IPS-15b (cell line): ENCODE measurements at regions not wholly inside any gene's neighbourhood (a gene's known extent, or its start where the extent isn't known, plus 50 kb on each side); places are given as distances from the start of the nearest gene placed in this dataset.
"Not testable (repeated sequence)": the region's sequence is repeated elsewhere in the genome, so short reads cannot be mapped to it uniquely, and the experiment has no call there.

Experiments
- H3K27me3 ChIP-seq: one replicate; pipeline ENCODE4 v1.6.1; 2013; ENCODE audit warnings: low read length; ENCODE audit not compliant: control insufficient read depth, insufficient read depth
- H3K36me3 ChIP-seq: one replicate; pipeline ENCODE4 v1.6.1; 2013; ENCODE audit warnings: low read length; ENCODE audit not compliant: control insufficient read depth, insufficient read depth
- H3K4me1 ChIP-seq: one replicate; pipeline ENCODE4 v1.6.1; 2013; ENCODE audit warnings: mild to moderate bottlenecking, low read length; ENCODE audit not compliant: control insufficient read depth, insufficient read depth
- H3K4me3 ChIP-seq: one replicate; pipeline ENCODE4 v1.5.1; 2013; ENCODE audit warnings: low read depth, low read length
- H3K9ac ChIP-seq: one replicate; pipeline ENCODE4 v1.6.1; 2013; ENCODE audit warnings: low read depth, mild to moderate bottlenecking, low read length
- H3K9me3 ChIP-seq: one replicate; pipeline ENCODE4 v1.6.1; 2013; ENCODE audit warnings: mild to moderate bottlenecking, low read length; ENCODE audit not compliant: control insufficient read depth, insufficient read depth

DNA sequence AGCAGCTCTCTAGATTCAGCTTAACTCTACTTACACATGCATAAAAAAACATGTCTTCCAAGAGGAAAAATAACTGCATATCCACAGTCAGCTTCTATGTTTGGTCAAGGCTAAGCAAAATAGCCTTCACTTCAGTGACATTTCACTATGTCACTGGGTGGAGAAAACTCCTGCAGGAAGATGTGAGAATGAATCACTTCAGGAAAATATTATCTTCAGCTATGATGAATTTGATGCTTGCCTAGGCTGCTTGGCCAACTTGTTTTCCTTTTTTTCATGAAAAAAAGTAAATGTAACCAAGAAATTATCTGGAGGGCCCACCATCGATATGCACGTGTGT lies 143.0 kb upstream of the ZNF608 start:
- no peak overlapping the region for H3K9ac ChIP-seq

DNA sequence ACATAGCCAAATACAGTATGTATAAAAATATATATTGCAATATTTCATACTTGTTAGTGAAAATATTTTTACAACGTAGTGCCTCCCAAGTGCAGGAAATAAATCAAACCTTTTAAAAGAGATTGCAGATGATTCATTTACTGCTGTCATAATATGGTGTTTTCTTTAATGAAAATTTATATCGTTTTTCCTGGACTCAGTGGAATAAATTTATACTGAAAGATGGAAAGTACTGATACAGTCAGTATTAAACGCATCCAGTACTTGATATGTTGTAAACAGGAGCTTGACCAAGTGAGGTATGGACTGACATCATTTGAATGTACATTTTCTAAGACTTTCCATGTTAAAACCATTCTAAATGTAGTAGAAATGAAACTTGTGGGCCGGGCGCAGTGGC lies 143.4 kb upstream of the ZNF608 start:
- Histone ChIP-seq H3K9ac (no peak overlapping the region), H3K4me3 (no peak overlapping the region), H3K9me3 (no peaks in the 10 kb centered on the region)

More for the DNA sequence above, 143.0 kb upstream of the ZNF608 start:
- H3K4me1 ChIP-seq = peaks cover 21% of the 10 kb centered on the region
- H3K27me3 ChIP-seq = no peaks in the 10 kb centered on the region
- H3K36me3 ChIP-seq = no peaks in the 10 kb centered on the region
- H3K4me3 ChIP-seq = no peak overlapping the region
- no peaks in the 10 kb centered on the region for H3K9me3 ChIP-seq

DNA sequence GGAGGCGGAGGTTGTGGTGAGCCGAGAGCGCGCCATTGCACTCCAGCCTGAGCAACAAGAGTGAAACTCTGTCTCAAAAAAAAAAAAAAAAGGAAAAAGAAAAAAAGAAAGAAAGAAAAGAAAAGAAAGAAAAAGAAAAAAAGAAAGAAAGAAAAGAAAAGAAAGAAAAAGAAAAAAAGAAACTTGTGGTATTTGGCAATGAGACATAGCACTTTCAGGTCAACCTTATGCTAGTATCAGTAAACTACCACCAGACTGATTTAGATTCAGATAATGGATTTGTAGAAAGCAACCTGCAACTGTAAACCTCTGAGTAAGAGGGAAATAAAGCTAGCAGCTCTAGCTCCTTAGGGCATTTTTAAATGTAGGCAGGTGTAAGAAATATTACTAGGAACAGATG lies 144.0 kb upstream of the ZNF608 start:
- not testable (repeated sequence) for H3K4me3 ChIP-seq, H3K36me3 ChIP-seq, H3K9ac ChIP-seq, H3K9me3 ChIP-seq, H3K27me3 ChIP-seq
- peaks cover 21% of the 10 kb centered on the region for H3K4me1 ChIP-seq

More for the DNA sequence above, 143.4 kb upstream of the ZNF608 start:
- H3K27me3 ChIP-seq = no peaks in the 10 kb centered on the region
- H3K36me3 ChIP-seq = no peaks in the 10 kb centered on the region
- H3K4me1 ChIP-seq = peaks cover 21% of the 10 kb centered on the region

DNA sequence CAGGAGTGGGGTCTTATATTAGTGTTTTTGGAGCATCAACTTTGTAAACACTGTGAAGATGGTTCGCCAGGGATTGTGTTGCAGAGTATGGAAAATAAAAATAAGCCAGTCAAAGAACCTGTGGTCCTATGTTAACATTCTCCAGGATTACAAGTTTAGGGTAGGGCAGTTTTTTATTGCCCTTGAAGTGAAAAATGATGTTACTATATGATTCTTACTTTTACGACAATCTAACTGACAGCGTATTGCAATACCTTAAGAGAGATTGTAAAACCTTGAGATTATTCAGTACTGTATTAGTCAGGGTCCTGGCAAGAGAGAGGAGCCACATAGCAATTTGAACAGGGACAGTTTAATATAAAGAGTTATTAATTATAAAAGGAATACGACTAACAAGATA lies 144.7 kb upstream of the ZNF608 start:
- H3K36me3 ChIP-seq = no peaks in the 10 kb centered on the region
- no peaks in the 10 kb centered on the region for H3K9me3 ChIP-seq
- no peaks in the 10 kb centered on the region for H3K27me3 ChIP-seq
- H3K4me3 ChIP-seq = no peak overlapping the region
- no peak overlapping the region for H3K9ac ChIP-seq
- H3K4me1 ChIP-seq = peaks cover 21% of the 10 kb centered on the region

DNA sequence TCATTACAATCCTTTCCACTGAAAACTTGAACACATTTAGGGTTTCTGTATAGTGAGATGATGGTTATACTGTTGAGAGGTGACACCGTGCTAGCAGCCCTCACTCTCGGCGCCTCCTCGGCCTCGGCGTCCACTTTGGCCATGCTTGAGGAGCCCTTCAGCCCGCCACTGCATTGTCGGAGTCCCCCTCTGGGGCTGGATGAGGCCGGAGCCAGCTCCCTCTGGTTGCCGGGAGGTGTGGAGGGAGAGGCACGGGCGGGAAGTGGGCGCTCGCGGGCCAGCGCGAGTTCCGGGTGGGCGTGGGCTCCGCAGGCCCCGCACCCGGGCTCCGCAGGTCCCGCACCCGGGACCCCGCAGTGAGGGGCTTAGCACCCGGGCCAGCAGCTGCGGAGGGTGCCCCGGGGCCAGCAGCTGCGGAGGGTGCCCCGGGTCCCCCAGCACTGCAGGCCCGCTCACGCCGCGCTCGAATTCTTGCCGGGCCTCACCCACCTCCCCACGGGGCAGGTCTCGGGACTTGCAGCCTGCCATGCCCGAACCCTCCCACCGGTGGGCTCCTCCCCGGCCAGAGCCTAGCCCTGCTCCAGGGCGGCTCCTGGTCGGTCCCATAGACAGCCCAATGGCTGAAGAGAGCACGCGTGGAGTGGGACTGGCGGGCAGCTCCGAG lies 145.9 kb upstream of the ZNF608 start:
- Histone ChIP-seq H3K36me3 (no peaks in the 10 kb centered on the region), H3K9ac (no peak overlapping the region), H3K9me3 (no peaks in the 10 kb centered on the region), H3K4me1 (peaks cover 21% of the 10 kb centered on the region), H3K4me3 (no peak overlapping the region), H3K27me3 (no peaks in the 10 kb centered on the region)

DNA sequence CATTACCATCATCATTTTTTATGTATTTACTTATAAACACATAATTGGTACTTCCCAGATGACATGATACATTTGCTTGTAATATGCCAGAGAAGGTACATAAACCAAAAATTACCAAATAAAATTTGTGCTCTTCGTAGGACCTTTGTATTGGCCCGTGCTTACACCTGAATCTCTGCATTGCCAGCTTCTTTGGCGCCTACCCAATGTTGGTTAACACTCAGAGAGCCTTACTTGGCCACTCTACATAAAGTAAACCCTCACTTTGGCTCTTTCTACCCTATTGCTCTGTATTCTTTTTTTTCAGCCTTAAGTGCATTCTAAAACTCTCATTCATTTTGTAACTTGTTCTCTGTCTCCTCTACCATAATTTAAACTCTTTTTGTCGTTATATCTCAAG lies 148.1 kb upstream of the ZNF608 start:
- Histone ChIP-seq H3K4me3 (no peak overlapping the region), H3K4me1 (peaks cover 2% of the 10 kb centered on the region), H3K9ac (no peak overlapping the region), H3K9me3 (no peaks in the 10 kb centered on the region), H3K36me3 (no peaks in the 10 kb centered on the region), H3K27me3 (no peaks in the 10 kb centered on the region)

DNA sequence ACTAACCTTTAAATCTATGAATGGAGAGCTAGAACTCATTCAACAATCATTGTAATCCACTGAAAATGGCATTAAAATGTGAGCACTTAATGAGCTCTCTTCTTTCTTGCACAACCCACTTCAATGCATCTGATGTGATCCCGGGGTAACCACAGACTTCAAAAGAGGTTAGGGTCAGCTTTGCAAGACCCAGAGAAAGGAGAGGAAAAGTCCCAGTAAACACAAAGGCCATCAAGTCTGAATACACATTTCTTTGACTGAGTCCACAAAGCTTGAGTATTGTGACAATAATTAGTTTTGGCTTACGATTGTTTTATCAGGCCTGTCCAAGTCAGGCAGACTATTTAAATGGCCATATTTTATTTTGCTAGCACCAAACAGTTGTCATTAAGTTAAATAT lies 148.8 kb upstream of the ZNF608 start:
- H3K9ac ChIP-seq = no peak overlapping the region
- H3K36me3 ChIP-seq = no peaks in the 10 kb centered on the region
- H3K4me3 ChIP-seq = no peak overlapping the region
- H3K9me3 ChIP-seq = no peaks in the 10 kb centered on the region
- H3K27me3 ChIP-seq = no peaks in the 10 kb centered on the region
- H3K4me1 ChIP-seq = no peaks in the 10 kb centered on the region

DNA sequence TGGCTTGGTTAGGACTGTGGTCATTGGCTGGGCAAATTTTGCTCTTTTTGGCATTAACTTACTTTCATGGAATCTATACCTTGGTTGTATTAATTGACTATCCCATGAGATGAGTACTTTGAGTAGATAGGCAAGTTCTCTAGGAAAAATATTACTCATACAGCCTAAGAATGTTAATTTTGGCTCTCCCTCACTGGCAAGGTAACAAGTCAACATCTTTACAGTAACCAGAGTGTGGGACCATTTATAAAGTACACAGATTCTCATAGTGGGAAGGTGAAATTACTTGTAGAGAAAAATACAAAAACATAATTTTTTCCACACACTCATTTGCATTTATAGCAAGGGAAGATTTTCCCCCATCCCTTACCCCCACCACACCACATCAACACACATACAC lies 154.6 kb upstream of the ZNF608 start:
- H3K9ac ChIP-seq = no peak overlapping the region
- H3K27me3 ChIP-seq = peaks cover 28% of the 10 kb centered on the region
- no peak overlapping the region for H3K4me3 ChIP-seq
- peaks cover 12% of the 10 kb centered on the region for H3K4me1 ChIP-seq
- no peaks in the 10 kb centered on the region for H3K36me3 ChIP-seq
- H3K9me3 ChIP-seq = no peaks in the 10 kb centered on the region

DNA sequence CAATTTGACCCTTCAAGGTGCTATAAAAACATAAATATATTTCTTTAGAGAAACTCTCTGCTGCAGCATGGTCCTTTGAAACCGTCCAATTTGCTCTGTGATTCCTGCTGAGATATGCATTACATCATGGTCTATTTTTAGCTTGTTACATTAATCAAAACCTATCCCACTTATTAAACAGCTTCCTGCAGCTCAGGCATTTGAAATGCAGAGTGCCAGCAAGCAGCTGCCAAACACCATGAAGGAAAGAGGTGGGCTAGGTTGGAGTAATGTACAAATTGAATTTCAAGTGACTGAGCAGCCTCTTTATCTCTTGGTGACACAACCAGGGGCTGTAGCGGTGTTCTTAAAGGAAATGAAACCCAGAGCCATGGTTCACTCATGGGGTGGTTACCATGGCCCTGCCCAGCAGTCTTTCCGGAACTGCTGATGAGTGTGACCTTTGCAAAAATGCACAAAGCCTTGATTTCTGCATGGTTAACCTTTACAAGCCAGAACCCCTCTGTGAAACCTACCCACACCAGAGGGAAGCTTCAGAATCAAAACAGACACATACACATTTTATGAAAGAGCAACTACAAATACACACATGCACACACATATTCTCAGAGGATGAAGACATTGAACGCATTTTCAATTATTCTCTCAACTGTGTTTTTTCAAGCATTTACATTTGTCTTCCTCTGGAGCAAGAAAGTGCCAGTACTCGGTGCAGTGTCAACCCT lies 155.8 kb upstream of the ZNF608 start:
- Histone ChIP-seq H3K4me1 (peaks cover 21% of the 10 kb centered on the region), H3K9ac (no peak overlapping the region), H3K27me3 (peaks cover 28% of the 10 kb centered on the region), H3K36me3 (no peaks in the 10 kb centered on the region), H3K4me3 (no peak overlapping the region), H3K9me3 (no peaks in the 10 kb centered on the region)

DNA sequence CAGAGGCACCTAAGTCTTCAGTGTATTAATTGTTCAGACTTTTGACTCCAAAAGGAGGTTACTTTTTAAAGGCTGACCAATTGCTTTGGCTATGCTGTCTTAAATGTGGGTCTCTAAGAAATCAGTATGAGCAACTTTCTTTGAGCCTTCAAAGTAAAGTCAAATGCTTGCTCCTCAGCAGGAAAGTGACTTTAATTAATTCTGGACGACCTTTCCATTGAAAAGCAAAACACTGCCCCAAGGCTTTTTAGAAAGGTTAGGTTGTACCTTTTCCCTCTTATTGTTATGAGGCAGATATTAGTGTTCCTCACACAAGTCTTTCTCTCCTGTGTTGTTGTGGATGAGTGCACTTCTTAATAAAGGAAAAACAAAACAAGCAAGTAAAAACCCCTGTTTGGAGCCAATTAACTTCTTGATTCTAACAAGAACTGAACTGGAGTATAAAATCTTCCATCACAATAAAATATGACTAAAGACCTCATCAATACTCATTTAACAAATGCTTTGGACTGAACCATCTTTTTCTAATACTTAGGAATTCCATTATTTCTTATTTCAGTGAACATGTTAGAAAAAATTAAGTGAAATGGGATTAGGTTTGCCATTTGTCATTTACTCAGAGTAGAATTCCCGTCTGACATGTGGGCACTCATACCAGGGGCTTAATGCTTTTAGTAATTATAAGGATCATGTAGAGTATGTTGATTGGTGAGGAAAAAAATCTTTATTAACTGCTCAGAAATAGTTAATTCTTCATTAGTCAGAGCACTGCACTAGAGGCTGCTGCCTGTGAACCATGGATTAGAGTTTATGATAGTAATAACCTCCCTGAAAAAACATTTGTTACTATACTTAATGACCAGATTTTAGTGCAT lies 159.1 kb upstream of the ZNF608 start:
- no peak overlapping the region for H3K9ac ChIP-seq
- peaks cover 28% of the 10 kb centered on the region for H3K4me1 ChIP-seq
- H3K4me3 ChIP-seq = no peak overlapping the region
- no peaks in the 10 kb centered on the region for H3K9me3 ChIP-seq
- H3K27me3 ChIP-seq = peaks cover 28% of the 10 kb centered on the region
- no peaks in the 10 kb centered on the region for H3K36me3 ChIP-seq

DNA sequence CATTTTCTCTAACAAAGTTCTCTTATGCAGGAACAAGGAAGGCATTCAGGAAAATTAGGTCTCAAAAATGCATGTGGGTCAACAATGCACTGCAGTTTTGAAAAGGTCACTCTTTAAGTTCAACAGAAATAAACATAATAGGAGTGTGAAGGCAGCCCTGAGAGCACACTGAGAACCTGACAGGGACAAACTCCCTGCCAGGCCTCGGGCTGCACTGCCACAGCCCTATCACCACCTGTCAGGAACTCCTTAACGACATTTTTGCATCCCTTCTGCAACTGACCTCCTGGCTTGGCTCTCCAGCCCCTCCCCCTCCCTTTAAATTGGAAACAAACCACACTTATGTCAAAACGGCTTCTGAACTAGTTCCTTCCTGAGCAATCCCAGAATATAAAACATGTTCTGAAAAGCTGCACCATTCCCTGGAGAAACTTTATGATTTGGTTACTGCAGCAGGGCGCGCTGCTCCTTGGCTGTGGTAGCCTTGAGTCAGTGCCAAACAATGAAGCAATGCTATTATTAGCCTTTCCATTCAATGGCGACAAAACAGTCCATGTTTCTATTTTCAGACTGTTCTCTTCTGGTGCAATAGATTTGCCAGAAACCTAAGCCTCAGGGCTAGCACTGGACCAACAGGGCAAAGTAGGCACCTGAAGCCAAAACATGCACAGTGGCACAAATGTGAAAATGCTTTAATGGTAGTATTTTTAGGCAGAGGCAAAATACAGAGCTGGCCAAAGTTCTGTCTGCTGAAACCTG lies 160.1 kb upstream of the ZNF608 start:
- Histone ChIP-seq H3K4me3 (no peak overlapping the region), H3K9me3 (no peaks in the 10 kb centered on the region), H3K4me1 (peaks cover 28% of the 10 kb centered on the region), H3K27me3 (peaks cover 28% of the 10 kb centered on the region), H3K36me3 (no peaks in the 10 kb centered on the region), H3K9ac (no peak overlapping the region)
